H9 (cell line): ENCODE measurements at regions not wholly inside any gene's neighbourhood (a gene's known extent, or its start where the extent isn't known, plus 50 kb on each side); places are given as distances from the start of the nearest gene placed in this dataset.

Experiments
- DNase-seq: peaks from one replicate; pipeline ENCODE4 v3.0.0-alpha.2; 2017
- H2AFZ ChIP-seq: one replicate; pipeline ENCODE4 v1.6.1; 2013; ENCODE audit warnings: mild to moderate bottlenecking, low read length, control low read depth, moderate library complexity
- H2AK5ac ChIP-seq: 2 replicates; pipeline ENCODE4 v1.6.1; 2013; ENCODE audit warnings: low read length, control low read depth, mixed read lengths; ENCODE audit not compliant: insufficient read length
- H2BK120ac ChIP-seq: one replicate; pipeline ENCODE4 v1.6.1; 2013; ENCODE audit warnings: low read depth, mild to moderate bottlenecking, low read length, control low read depth, inconsistent platforms; ENCODE audit not compliant: poor library complexity, severe bottlenecking
- H2BK12ac ChIP-seq: 2 replicates; pipeline ENCODE4 v1.6.1; 2013; ENCODE audit warnings: low read length, control low read depth, mixed read lengths, low read depth; ENCODE audit not compliant: insufficient read length
- H2BK15ac ChIP-seq: 2 replicates; pipeline ENCODE4 v1.6.1; 2013; ENCODE audit warnings: low read depth, low read length, control low read depth
- H2BK20ac ChIP-seq: one replicate; pipeline ENCODE4 v1.6.1; 2013; ENCODE audit warnings: low read depth, mild to moderate bottlenecking, low read length, control low read depth, inconsistent platforms; ENCODE audit not compliant: poor library complexity, severe bottlenecking
- H2BK5ac ChIP-seq: 2 replicates; pipeline ENCODE4 v1.6.1; 2013; ENCODE audit warnings: low read length, control low read depth, mixed read lengths; ENCODE audit not compliant: insufficient read length
- H3K14ac ChIP-seq: 2 replicates; pipeline ENCODE4 v1.6.1; 2013; ENCODE audit warnings: low read length, control low read depth; ENCODE audit not compliant: insufficient read depth
- H3K18ac ChIP-seq: 2 replicates; pipeline ENCODE4 v1.6.1; 2013; ENCODE audit warnings: low read depth, mild to moderate bottlenecking, mixed read lengths, low read length, control low read depth; ENCODE audit not compliant: insufficient read length
- H3K23ac ChIP-seq: 2 replicates; pipeline ENCODE4 v1.6.1; 2013; ENCODE audit warnings: low read length, control low read depth, mixed read lengths, low read depth; ENCODE audit not compliant: insufficient read length
- H3K23me2 ChIP-seq: 2 replicates; pipeline ENCODE4 v1.6.1; 2013; ENCODE audit warnings: low read depth, mild to moderate bottlenecking, mixed read lengths, low read length, control low read depth; ENCODE audit not compliant: insufficient read length, poor library complexity, severe bottlenecking
- H3K27ac ChIP-seq: 2 replicates; pipeline ENCODE4 v1.5.1; 2013; ENCODE audit warnings: low read length, control low read depth, mixed read lengths, low read depth; ENCODE audit not compliant: insufficient read length
- H3K27me3 ChIP-seq: 2 replicates; pipeline ENCODE4 v1.6.1; 2013; ENCODE audit warnings: low read length, control low read depth, inconsistent platforms; ENCODE audit not compliant: insufficient read depth
- H3K4ac ChIP-seq: 2 replicates; pipeline ENCODE4 v1.6.1; 2013; ENCODE audit warnings: low read depth, mild to moderate bottlenecking, control low read depth, inconsistent platforms, low read length, moderate library complexity
- H3K4me1 ChIP-seq: 2 replicates; pipeline ENCODE4 v1.6.1; 2013; ENCODE audit warnings: low read length, control low read depth, inconsistent platforms; ENCODE audit not compliant: insufficient read depth
- H3K4me2 ChIP-seq: 2 replicates; pipeline ENCODE4 v1.6.1; 2013; ENCODE audit warnings: low read length, control low read depth, mixed read lengths; ENCODE audit not compliant: insufficient read length, insufficient read depth
- H3K56ac ChIP-seq: 2 replicates; pipeline ENCODE4 v1.6.1; 2013; ENCODE audit warnings: low read depth, mild to moderate bottlenecking, mixed read lengths, low read length, control low read depth; ENCODE audit not compliant: insufficient read length
- H3K79me1 ChIP-seq: 2 replicates; pipeline ENCODE4 v1.6.1; 2013; ENCODE audit warnings: low read depth, mild to moderate bottlenecking, moderate library complexity, low read length, control low read depth, inconsistent platforms; ENCODE audit not compliant: insufficient read depth, poor library complexity, severe bottlenecking
- H3K79me2 ChIP-seq: 2 replicates; pipeline ENCODE4 v1.6.1; 2013; ENCODE audit warnings: low read length, control low read depth, inconsistent platforms; ENCODE audit not compliant: insufficient read depth
- H3K9ac ChIP-seq: 2 replicates; pipeline ENCODE4 v1.6.1; 2013; ENCODE audit warnings: low read length, control low read depth, mixed read lengths; ENCODE audit not compliant: insufficient read length; ENCODE audit errors: extremely low read depth
- H3K9me3 ChIP-seq: one replicate; pipeline ENCODE4 v1.6.1; 2013; ENCODE audit warnings: low read depth, low read length, inconsistent platforms; ENCODE audit not compliant: control insufficient read depth
- H3T11ph ChIP-seq: one replicate; pipeline ENCODE4 v1.6.1; 2013; ENCODE audit warnings: mild to moderate bottlenecking, low read length, control low read depth, inconsistent platforms
- H4K20me1 ChIP-seq: one replicate; pipeline ENCODE4 v1.6.1; 2013; ENCODE audit not compliant: control insufficient read depth, insufficient read length, insufficient read depth
- H4K5ac ChIP-seq: 2 replicates; pipeline ENCODE4 v1.6.1; 2013; ENCODE audit warnings: low read depth, mild to moderate bottlenecking, mixed read lengths, low read length, control low read depth; ENCODE audit not compliant: insufficient read length
- H4K8ac ChIP-seq: replicated peaks from 2 replicates; pipeline ENCODE4 v1.6.1; 2013; ENCODE audit warnings: low read length, control low read depth, mixed read lengths, low read depth; ENCODE audit not compliant: insufficient read length
- H4K91ac ChIP-seq: 2 replicates; pipeline ENCODE4 v1.6.1; 2013; ENCODE audit warnings: low read depth, mild to moderate bottlenecking, moderate library complexity, mixed read lengths, low read length, control low read depth; ENCODE audit not compliant: insufficient read length
- H3K27ac Mint-ChIP-seq, 3 experiments: 2 replicates in 2 of 3; 3 replicates in 1 of 3; pipeline ENCODE4 v1.8.0; 2020 to 2021; ENCODE audit warnings: mixed read lengths in 3 of 3, mild to moderate bottlenecking in 1 of 3, moderate library complexity in 1 of 3
- H3K27me3 Mint-ChIP-seq: 2 replicates; pipeline ENCODE4 v1.8.0; 2021; ENCODE audit warnings: low read depth, mild to moderate bottlenecking, moderate library complexity, mixed read lengths
- H3K36me3 Mint-ChIP-seq, 3 experiments: 2 replicates in 2 of 3; 3 replicates in 1 of 3; pipeline ENCODE4 v1.8.0; 2020 to 2021; ENCODE audit warnings: low read depth in 3 of 3, mixed read lengths in 3 of 3; ENCODE audit not compliant: insufficient read depth in 1 of 3
- H3K4me1 Mint-ChIP-seq, 2 experiments: 2 replicates each; pipeline ENCODE4 v1.8.0; 2020; ENCODE audit warnings: mixed read lengths in 2 of 2
- H3K4me3 Mint-ChIP-seq, 2 experiments: 2 replicates in 1 of 2; 3 replicates in 1 of 2; pipeline ENCODE4 v1.8.0; 2020 to 2021; ENCODE audit warnings: mild to moderate bottlenecking in 2 of 2, mixed read lengths in 2 of 2, moderate library complexity in 1 of 2
- H3K9me3 Mint-ChIP-seq, 2 experiments: 2 replicates in 1 of 2; 3 replicates in 1 of 2; pipeline ENCODE4 v1.8.0; 2020; ENCODE audit warnings: mild to moderate bottlenecking in 2 of 2, mixed read lengths in 2 of 2, moderate library complexity in 1 of 2
- CTCF ChIP-seq: fragments of 200-600 bp; sonication (generic); conservative IDR thresholded peaks from 3 replicates; pipeline ENCODE4 v1.8.0; 2021; ENCODE audit warnings: antibody characterized with exemption, mild to moderate bottlenecking
- WGBS: extraction: QIAGEN DNeasy Blood & Tissue Kit; methylation state at CpG from one replicate; pipeline ENCODE4 v1.1.7; 2013; ENCODE audit warnings: missing lambda C conversion rate, low lambda C conversion rate, mixed read lengths; ENCODE audit not compliant: insufficient read length; ENCODE audit errors: extremely low coverage; 5-methylcytosine and 5-hydroxymethylcytosine counted together

DNA sequence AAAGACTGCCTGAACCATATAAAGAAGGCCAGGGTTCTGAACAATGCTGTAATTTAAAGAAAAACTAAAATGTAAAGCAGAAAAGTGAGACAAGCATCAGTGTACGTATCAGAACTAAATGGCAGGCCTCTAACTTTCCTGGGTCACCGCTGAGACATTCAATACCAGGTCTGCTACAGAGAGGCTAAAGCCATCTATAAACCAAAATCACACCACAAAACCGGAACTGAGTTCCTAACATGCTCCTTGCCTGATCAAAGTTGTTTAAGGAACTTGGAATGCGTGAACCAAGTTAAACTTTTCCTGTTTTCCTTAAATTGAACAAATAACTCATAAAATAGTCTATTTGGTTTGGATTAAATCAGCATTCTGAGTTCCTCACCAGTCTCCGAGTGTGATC, 55.3 kb upstream of the TECRL start:
- Mint-ChIP-seq H3K27ac (no peak overlapping the region), H3K36me3 (no peaks in the 10 kb centered on the region), H3K4me3 (no peak overlapping the region), H3K4me1 (no peaks in the 10 kb centered on the region), H3K27me3 (no peaks in the 10 kb centered on the region), H3K9me3 (no peaks in the 10 kb centered on the region)
- no peaks in the 10 kb centered on the region for H3K23me2 ChIP-seq
- H3K23ac ChIP-seq = no peak overlapping the region
- H2AK5ac ChIP-seq = no peak overlapping the region
- H3K79me2 ChIP-seq = no peaks in the 10 kb centered on the region
- no peak overlapping the region for H3K4ac ChIP-seq
- no peaks in the 10 kb centered on the region for H3K27me3 ChIP-seq
- no peak overlapping the region for H3T11ph ChIP-seq
- no peak overlapping the region for H2BK5ac ChIP-seq
- H3K9ac ChIP-seq = no peak overlapping the region
- no peak overlapping the region for H3K18ac ChIP-seq
- no peak overlapping the region for H2BK120ac ChIP-seq
- no peak overlapping the region for H4K5ac ChIP-seq
- H3K4me1 ChIP-seq = no peaks in the 10 kb centered on the region
- no peak overlapping the region for H3K4me2 ChIP-seq
- H2AFZ ChIP-seq = no peak overlapping the region
- H3K56ac ChIP-seq = no peak overlapping the region
- WGBS = no CpG with 5 or more reads among the region's 5 CpGs
- no peak overlapping the region for H2BK12ac ChIP-seq
- H3K9me3 ChIP-seq = no peaks in the 10 kb centered on the region
- no peaks in the 10 kb centered on the region for H3K79me1 ChIP-seq
- no peak for DNase-seq
- no peak for TF ChIP-seq CTCF
- H2BK20ac ChIP-seq = no peak overlapping the region
- H3K14ac ChIP-seq = no peak overlapping the region
- no peaks in the 10 kb centered on the region for H4K20me1 ChIP-seq
- no peak overlapping the region for H3K27ac ChIP-seq
- no peak overlapping the region for H4K8ac ChIP-seq
- no peak overlapping the region for H2BK15ac ChIP-seq
- H4K91ac ChIP-seq = no peak overlapping the region
